PC-3 (cell line): ENCODE measurements at regions not wholly inside any gene's neighbourhood (a gene's known extent, or its start where the extent isn't known, plus 50 kb on each side); places are given as distances from the start of the nearest gene placed in this dataset.

Experiments
- ATAC-seq: fragments of 200-7000 bp; cut with Tn5 transposase; 2 replicates; pipeline ENCODE4 v1.9.1; 2020; ENCODE audit warnings: mild to moderate bottlenecking, moderate library complexity
- BruUV-seq: library from RNA; stranded (reverse); fragments of 400-500 nt; replicated peaks from 2 replicates; lab custom pipeline; 2021; lab: Mats Ljungman, UMichigan
- CTCF ChIA-PET: fragments of 300-600 bp; sonication (Branson Sonifier 250); formaldehyde crosslinking; loops from one replicate; lab custom pipeline; 2022; ENCODE audit warnings: antibody characterized with exemption; lab: Charles Lee
- POLR2A ChIA-PET: fragments of 300-600 bp; sonication (Branson Sonifier 250); formaldehyde crosslinking; loops from one replicate; lab custom pipeline; 2022; ENCODE audit warnings: antibody characterized with exemption; ENCODE audit not compliant: unreplicated experiment; lab: Charles Lee
- DNase-seq: peaks from one replicate; pipeline ENCODE4 v3.0.0-alpha.2; 2015
- H2AFZ ChIP-seq: fragments of 300-600 bp; sonication (generic); 2 replicates; pipeline ENCODE4 v1.6.0; 2016; ENCODE audit warnings: antibody characterized with exemption, low read length
- H3F3A ChIP-seq: fragments of 300-600 bp; sonication (generic); one replicate; pipeline ENCODE4 v1.6.0; 2017; ENCODE audit warnings: antibody characterized with exemption, low read length, control low read depth, mild to moderate bottlenecking; ENCODE audit not compliant: unreplicated experiment
- H3K27ac ChIP-seq: fragments of 300-600 bp; sonication (generic); 2 replicates; pipeline ENCODE4 v1.5.1; 2016; ENCODE audit warnings: mild to moderate bottlenecking, low read length
- H3K27me3 ChIP-seq: fragments of 300-600 bp; sonication (generic); 2 replicates; pipeline ENCODE4 v1.6.1; 2016; ENCODE audit warnings: low read length, mixed read lengths
- H3K36me3 ChIP-seq: fragments of 300-600 bp; sonication (generic); 2 replicates; pipeline ENCODE4 v1.6.1; 2016; ENCODE audit warnings: low read depth, mixed run types, low read length, mixed read lengths
- H3K4me1 ChIP-seq: fragments of 300-600 bp; sonication (generic); 2 replicates; pipeline ENCODE4 v1.5.1; 2016; ENCODE audit warnings: low read length; ENCODE audit not compliant: insufficient read depth
- H3K4me2 ChIP-seq: fragments of 300-600 bp; sonication (generic); 2 replicates; pipeline ENCODE4 v1.6.0; 2016; ENCODE audit warnings: low read length
- H3K4me3 ChIP-seq: fragments of 300-600 bp; sonication (generic); 2 replicates; pipeline ENCODE4 v1.5.1; 2016; ENCODE audit warnings: mild to moderate bottlenecking, low read length, mixed read lengths
- H3K79me2 ChIP-seq: fragments of 300-600 bp; sonication (generic); 2 replicates; pipeline ENCODE4 v1.6.1; 2017; ENCODE audit warnings: low read length, mixed read lengths
- H3K9ac ChIP-seq: fragments of 300-600 bp; sonication (generic); 2 replicates; pipeline ENCODE4 v1.6.0; 2016; ENCODE audit warnings: mild to moderate bottlenecking, low read length
- H3K9me2 ChIP-seq: fragments of 300-600 bp; sonication (generic); replicated peaks from 2 replicates; pipeline ENCODE4 v1.6.1; 2016; ENCODE audit warnings: mixed run types, low read length, mixed read lengths
- H3K9me3 ChIP-seq: fragments of 300-600 bp; sonication (generic); 2 replicates; pipeline ENCODE4 v1.6.1; 2016; ENCODE audit warnings: low read length, mixed read lengths
- H4K20me1 ChIP-seq: fragments of 300-600 bp; sonication (generic); 2 replicates; pipeline ENCODE4 v1.6.1; 2016; ENCODE audit warnings: low read length, mixed read lengths
- CTCF ChIP-seq: fragments of 300-600 bp; sonication (generic); conservative IDR thresholded peaks from 2 replicates; pipeline ENCODE4 v1.5.1; 2017; ENCODE audit warnings: antibody characterized with exemption, low read depth, mild to moderate bottlenecking, low read length
- EZH2 ChIP-seq: fragments of 300-600 bp; sonication (generic); IDR thresholded peaks from one replicate; pipeline ENCODE4 v1.6.1; 2017; ENCODE audit warnings: antibody characterized with exemption, mild to moderate bottlenecking, low read length; ENCODE audit not compliant: unreplicated experiment
- EZH2phosphoT487 ChIP-seq: fragments of 300-600 bp; sonication (generic); IDR thresholded peaks from 2 replicates; pipeline ENCODE4 v1.6.1; 2018; ENCODE audit warnings: mild to moderate bottlenecking, antibody characterized with exemption, low read length, borderline replicate concordance
- intact Hi-C: fragments of 100-400 bp; cut with micrococcal nuclease; formaldehyde crosslinking; loops from 2 replicates; pipeline ENCODE4 v1.9.0; 2023

- POLR2A ChIA-PET = no interaction called here
- H3K4me3 ChIP-seq = no peak overlapping the region
- no peaks in the 10 kb centered on the region for H3K4me1 ChIP-seq
- DNase-seq = no peak
- H4K20me1 ChIP-seq = no peaks in the 10 kb centered on the region
- BruUV-seq = no TSS peak
- no peak overlapping the region for H2AFZ ChIP-seq
- H3K27ac ChIP-seq = no peak overlapping the region
- no peak overlapping the region for H3K4me2 ChIP-seq
- no peaks in the 10 kb centered on the region for H3K9me3 ChIP-seq
- no peak overlapping the region for H3K9ac ChIP-seq
- H3K27me3 ChIP-seq = peaks cover 18% of the 10 kb centered on the region
- no peak for ATAC-seq
- TF ChIP-seq EZH2phosphoT487 (no peak), EZH2 (no peak), CTCF (no peak)
- H3K79me2 ChIP-seq = no peaks in the 10 kb centered on the region
- intact Hi-C loops = no loop called here
- CTCF ChIA-PET = no interaction called here
- no peaks in the 10 kb centered on the region for H3K9me2 ChIP-seq
- H3K36me3 ChIP-seq = no peaks in the 10 kb centered on the region
- no peaks in the 10 kb centered on the region for H3F3A ChIP-seq
Observed at GRCh38 chr16:63945806-63946205, 1176.1 kb downstream of the CDH11 start.

GRCh38 chr16:63943566-63943965 is 1178.3 kb downstream of the CDH11 start:
- Histone ChIP-seq H3K9me3 (no peaks in the 10 kb centered on the region), H3K79me2 (no peaks in the 10 kb centered on the region), H3K27me3 (peaks cover 4% of the 10 kb centered on the region), H3K9ac (no peak overlapping the region), H3K4me1 (no peaks in the 10 kb centered on the region), H3F3A (no peaks in the 10 kb centered on the region), H3K27ac (no peak overlapping the region), H3K4me3 (no peak overlapping the region), H4K20me1 (no peaks in the 10 kb centered on the region), H3K9me2 (no peaks in the 10 kb centered on the region), H2AFZ (no peak overlapping the region), H3K4me2 (no peak overlapping the region), H3K36me3 (no peaks in the 10 kb centered on the region)
- ATAC-seq (no peak), DNase-seq (no peak)
- intact Hi-C loops = no loop called here
- CTCF ChIA-PET = no interaction called here
- TF ChIP-seq CTCF (no peak), EZH2phosphoT487 (no peak), EZH2 (no peak)
- POLR2A ChIA-PET = no interaction called here
- BruUV-seq = no TSS peak

GRCh38 chr16:63938661-63939060 is 1183.2 kb downstream of the CDH11 start:
- TF ChIP-seq EZH2 = no peak
- TF ChIP-seq CTCF = no peak
- TF ChIP-seq EZH2phosphoT487 = no peak
- Histone ChIP-seq H3K36me3 (no peaks in the 10 kb centered on the region), H3K9me2 (no peaks in the 10 kb centered on the region), H3K79me2 (no peaks in the 10 kb centered on the region), H3F3A (no peaks in the 10 kb centered on the region), H3K4me3 (no peak overlapping the region), H2AFZ (no peak overlapping the region), H3K4me1 (no peaks in the 10 kb centered on the region), H3K27ac (no peak overlapping the region), H3K27me3 (peaks cover 15% of the 10 kb centered on the region; the same call in 1 of the 2 replicates), H3K9me3 (no peaks in the 10 kb centered on the region), H3K9ac (no peak overlapping the region), H3K4me2 (no peak overlapping the region), H4K20me1 (no peaks in the 10 kb centered on the region)
- DNase-seq = no peak
- no TSS peak for BruUV-seq
- intact Hi-C loops = no loop called here
- POLR2A ChIA-PET = no interaction called here
- CTCF ChIA-PET = no interaction called here
- ATAC-seq = no peak
